Heart left ventricle (tissue), 16 donors: ENCODE measurements at regions not wholly inside any gene's neighbourhood (a gene's known extent, or its start where the extent isn't known, plus 50 kb on each side); places are given as distances from the start of the nearest gene placed in this dataset.

Source experiments
- ATAC-seq, 4 donors: fragments of 200-7000 bp; cut with Tn5 transposase; one replicate each; pipeline ENCODE4 v1.9.1; 2020 to 2022; ENCODE audit warnings: moderate library complexity in 4 of 4, mild to moderate bottlenecking in 3 of 4, moderate number of reproducible peaks in 1 of 4
- DNase-seq, 5 donors: peaks; one replicate each; pipeline ENCODE4 v3.0.0-alpha.2; 2020
- H3K27ac ChIP-seq, 12 donors: fragments of 200-600 bp; sonication (generic) in 4 of 12; one replicate each; pipeline versions ENCODE4 v1.5.0 to v1.8.0; 2016 to 2022; ENCODE audit warnings: mild to moderate bottlenecking in 2 of 12
- H3K27me3 ChIP-seq, 9 donors: fragments of 200-600 bp; sonication (generic) in 2 of 9; one replicate each; pipeline versions ENCODE4 v1.5.1 to v1.8.0; 2016 to 2022; ENCODE audit warnings: mild to moderate bottlenecking in 3 of 9
- H3K36me3 ChIP-seq, 9 donors: fragments of 200-600 bp; sonication (generic) in 2 of 9; one replicate each; pipeline versions ENCODE4 v1.5.0 to v1.8.0; 2018 to 2022; ENCODE audit warnings: mild to moderate bottlenecking in 2 of 9
- H3K4me1 ChIP-seq, 12 donors: fragments of 200-600 bp; sonication (generic) in 4 of 12; one replicate each; pipeline versions ENCODE4 v1.5.0 to v1.8.0; 2016 to 2022; ENCODE audit warnings: mild to moderate bottlenecking in 3 of 12
- H3K4me3 ChIP-seq, 12 donors: fragments of 200-600 bp; sonication (generic) in 4 of 12; one replicate each; pipeline versions ENCODE4 v1.5.0 to v1.8.0; 2017 to 2022; ENCODE audit warnings: mild to moderate bottlenecking in 9 of 12, moderate library complexity in 4 of 12
- H3K9me3 ChIP-seq, 12 donors: fragments of 200-600 bp; sonication (generic) in 4 of 12; one replicate each; pipeline versions ENCODE4 v1.5.0 to v1.8.0; 2016 to 2022; ENCODE audit warnings: mild to moderate bottlenecking in 1 of 12
- CTCF ChIP-seq, 12 donors: fragments of 200-600 bp; sonication (generic) in 4 of 12; IDR thresholded peaks; one replicate each; pipeline versions ENCODE4 v1.5.0 to v1.8.0; 2018 to 2022; ENCODE audit warnings: antibody characterized with exemption in 12 of 12, mild to moderate bottlenecking in 5 of 12
- POLR2A ChIP-seq, 2 donors: fragments of 450-650 bp; IDR thresholded peaks; one replicate each; pipeline ENCODE4 v1.6.1; 2017; ENCODE audit warnings: antibody characterized with exemption in 2 of 2, mild to moderate bottlenecking in 2 of 2, moderate library complexity in 2 of 2
- WGBS, 4 donors: extraction: QIAGEN DNeasy Blood & Tissue Kit in 2 of 4; methylation state at CpG; one replicate each; pipeline versions ENCODE4 v1.1.5 to v1.1.7; 2013 to 2018; 5-methylcytosine and 5-hydroxymethylcytosine counted together
- intact Hi-C, 10 donors: fragments of 100-400 bp; cut with DNase I; formaldehyde crosslinking; loops; one replicate each; pipeline versions ENCODE4 v1.11.1 to v1.14.2; 2022
- donor health status: ischemic (EF 13 %, LVEDD 7.1; RV severe dilation, severe dysfunction).
- donor health status: healthy with polysubstance abuse.
- donor health status: DM: no; HTN: yes; CAD: no.
- donor health status: DM: no; HTN: no; CAD: no.
- donor health status: ischemic (EF 25% LVEDD 6.9; RV normal size, moderate dysfunction).
- donor health status: ischemic (EF 25% LVEDD 5.7; RV mildly dilated, moderate dysfunction).
- donor health status: healthy.
- donor health status: DM: yes; HTN: yes; CAD: no.
- donor health status: ischemic (EF 35%, LVEDD 5.7; RV mildly dilated, moderate dysfunction).
- donor health status: nonischemic (EF 11% LVEDD 7.7; RV severe dilation, severe dysfunction).
- donor health status: DM: yes; HTN: yes; CAD: no.
- donor health status: PGD.
- donor health status: ischemic (EF 29% LVEDD 5.4; RV normal size, mild dysfunction).
- donor health status: nonischemic (EF 23%, LVEDD 6.1; RV moderate dilation, normal function).

DNA sequence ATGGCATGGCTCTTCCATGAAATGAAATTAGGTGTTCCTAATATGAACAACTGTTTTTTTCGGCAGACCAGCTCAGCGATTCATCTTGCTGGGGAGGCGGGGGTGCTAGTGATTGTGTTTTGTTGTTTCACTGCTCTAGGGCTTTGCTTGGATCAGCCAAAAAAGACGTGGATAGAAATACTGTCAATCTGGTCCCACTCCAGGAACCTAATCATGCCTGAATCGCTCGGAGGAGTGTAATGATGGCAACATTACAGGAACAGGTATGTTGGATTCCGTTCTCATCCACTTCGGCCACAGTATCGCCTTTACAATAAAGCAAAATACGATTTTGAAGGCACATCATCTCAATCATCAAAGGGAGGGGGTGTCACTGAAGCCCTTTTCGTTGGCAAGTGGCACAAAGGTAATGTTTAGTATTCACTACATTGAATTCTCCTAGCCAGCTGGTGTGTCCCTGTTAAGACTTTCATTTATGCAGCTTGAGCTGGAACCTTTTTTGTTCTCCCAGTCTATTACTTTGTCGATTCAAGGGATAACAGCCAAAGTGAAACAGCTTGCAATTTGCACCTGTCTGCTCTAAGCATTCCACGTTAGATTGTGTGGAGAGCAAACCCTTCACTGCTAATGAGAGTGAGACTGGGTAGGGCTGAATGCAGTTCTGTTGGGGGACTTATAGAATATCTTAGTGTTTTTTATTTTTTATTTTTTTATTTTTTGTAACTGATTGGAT lies 477.7 kb downstream of the TFAP2A start:
- ATAC-seq (no peak), DNase-seq (no peak)
- intact Hi-C loops: no loop called here
- no peak overlapping the region for H3K27ac ChIP-seq
- H3K9me3 ChIP-seq: no peaks in the 10 kb centered on the region
- H3K36me3 ChIP-seq: no peaks in the 10 kb centered on the region
- no peaks in the 10 kb centered on the region for H3K4me1 ChIP-seq
- no peaks in the 10 kb centered on the region for H3K27me3 ChIP-seq
- no peak overlapping the region for H3K4me3 ChIP-seq
- WGBS, 4 donors: 75 to 82% (median 76%) methylated on average over 13 of the region's 13 CpGs
- no peak for TF ChIP-seq POLR2A (IDR thresholded peaks at IDR 0.05)
- no peak for TF ChIP-seq CTCF (IDR thresholded peaks at IDR 0.05)

DNA sequence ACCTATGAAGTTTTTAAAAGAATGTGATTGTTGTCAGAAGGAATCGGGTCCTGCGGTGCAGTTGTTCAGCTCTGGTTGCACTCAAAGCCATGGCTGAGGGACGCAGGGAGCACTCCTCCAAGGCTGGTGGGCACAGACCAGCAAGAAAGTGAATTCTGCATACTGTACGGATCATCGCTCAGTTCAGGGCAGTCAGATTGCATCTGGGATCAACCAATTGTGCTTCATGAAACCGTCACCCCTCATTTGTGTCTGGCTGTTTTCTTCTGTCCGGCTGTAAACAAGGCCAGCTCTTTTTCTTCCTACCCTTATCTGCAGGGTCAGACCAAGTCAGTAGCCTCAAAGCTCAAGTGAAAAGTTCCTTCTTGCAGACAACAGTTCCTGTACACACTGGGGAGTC lies 478.3 kb downstream of the TFAP2A start:
- ATAC-seq (no peak), DNase-seq (no peak)
- Histone ChIP-seq H3K36me3 (no peaks in the 10 kb centered on the region), H3K4me1 (no peaks in the 10 kb centered on the region), H3K27ac (no peak overlapping the region), H3K4me3 (no peak overlapping the region), H3K27me3 (no peaks in the 10 kb centered on the region), H3K9me3 (no peaks in the 10 kb centered on the region)
- WGBS, 4 donors: 69 to 75% (median 75%) methylated on average over 7 of the region's 7 CpGs
- intact Hi-C loops: no loop called here
- TF ChIP-seq POLR2A (IDR thresholded peaks at IDR 0.05) (no peak), CTCF (IDR thresholded peaks at IDR 0.05) (no peak)

GRCh38 chr6:9933677-9934076 lies 481.2 kb downstream of the TFAP2A start:
- 77 to 90% (median 83%) methylated on average over 2 of the region's 2 CpGs for WGBS, 4 donors
- H3K9me3 ChIP-seq: peaks cover 0 to 17% (median 3%) of the 10 kb centered on the region in 12 donors
- no peak for ATAC-seq
- no peak overlapping the region for H3K27ac ChIP-seq
- no peaks in the 10 kb centered on the region for H3K36me3 ChIP-seq
- no peak for DNase-seq
- no peaks in the 10 kb centered on the region for H3K27me3 ChIP-seq
- no peaks in the 10 kb centered on the region for H3K4me1 ChIP-seq
- intact Hi-C loops: no loop called here
- TF ChIP-seq POLR2A (IDR thresholded peaks at IDR 0.05) (no peak), CTCF (IDR thresholded peaks at IDR 0.05) (no peak)
- no peak overlapping the region for H3K4me3 ChIP-seq

- WGBS, 4 donors: 53 to 69% (median 65%) methylated on average over 1 of the region's 1 CpG
- TF ChIP-seq CTCF (IDR thresholded peaks at IDR 0.05) (no peak), POLR2A (IDR thresholded peaks at IDR 0.05) (no peak)
- no peak for ATAC-seq
- no peak for DNase-seq
- peaks cover 0 to 17% (median 3%) of the 10 kb centered on the region in 12 donors for H3K9me3 ChIP-seq
- H3K4me1 ChIP-seq: no peaks in the 10 kb centered on the region
- H3K4me3 ChIP-seq: no peak overlapping the region
- intact Hi-C loops: no loop called here
- no peaks in the 10 kb centered on the region for H3K36me3 ChIP-seq
- no peaks in the 10 kb centered on the region for H3K27me3 ChIP-seq
- H3K27ac ChIP-seq: no peak overlapping the region
Measured at GRCh38 chr6:9927275-9927674, 487.6 kb downstream of the TFAP2A start.
